Heart right ventricle (tissue), 16 donors: ENCODE measurements at regions not wholly inside any gene's neighbourhood (a gene's known extent, or its start where the extent isn't known, plus 50 kb on each side); places are given as distances from the start of the nearest gene placed in this dataset.
"Not testable (repeated sequence)": the region's sequence is repeated elsewhere in the genome, so short reads cannot be mapped to it uniquely, and the experiment has no call there.

Experiments used
- ATAC-seq, 8 donors: fragments of 200-7000 bp; cut with Tn5 transposase; one replicate each; pipeline ENCODE4 v1.9.1; 2020; ENCODE audit warnings: mild to moderate bottlenecking in 8 of 8, moderate library complexity in 8 of 8, moderate number of reproducible peaks in 1 of 8
- DNase-seq, 2 donors: peaks; one replicate each; pipeline ENCODE4 v3.0.0-alpha.2; 2020
- H3K27ac ChIP-seq, 10 donors: fragments of 200-600 bp; sonication (generic) in 2 of 10; one replicate each; pipeline versions ENCODE4 v1.5.0 to v1.8.0; 2020 to 2022; ENCODE audit warnings: mild to moderate bottlenecking in 3 of 10
- H3K27me3 ChIP-seq, 7 donors: fragments of 200-600 bp; one replicate each; pipeline ENCODE4 v1.8.0; 2021 to 2022; ENCODE audit warnings: mild to moderate bottlenecking in 2 of 7
- H3K36me3 ChIP-seq, 9 donors: fragments of 200-600 bp; sonication (generic) in 1 of 9; one replicate each; pipeline versions ENCODE4 v1.5.0 to v1.8.0; 2020 to 2022; ENCODE audit warnings: mild to moderate bottlenecking in 2 of 9
- H3K4me1 ChIP-seq, 9 donors: fragments of 200-600 bp; sonication (generic) in 1 of 9; one replicate each; pipeline versions ENCODE4 v1.5.0 to v1.8.0; 2020 to 2022; ENCODE audit warnings: mild to moderate bottlenecking in 4 of 9
- H3K4me3 ChIP-seq, 10 donors: fragments of 200-600 bp; sonication (generic) in 2 of 10; one replicate each; pipeline versions ENCODE4 v1.5.0 to v1.8.0; 2020 to 2022; ENCODE audit warnings: mild to moderate bottlenecking in 7 of 10, moderate library complexity in 2 of 10
- H3K9me3 ChIP-seq, 11 donors: fragments of 200-600 bp in 10 of 11; sonication (generic) in 2 of 11; one replicate each; pipeline versions ENCODE4 v1.5.0 to v1.8.0; 2013 to 2022; ENCODE audit warnings: mild to moderate bottlenecking in 2 of 11, control low read depth in 1 of 11, moderate library complexity in 1 of 11
- CTCF ChIP-seq, 9 donors: fragments of 200-600 bp; sonication (generic) in 2 of 9; IDR thresholded peaks; one replicate each; pipeline versions ENCODE4 v1.5.0 to v1.8.0; 2021 to 2022; ENCODE audit warnings: antibody characterized with exemption in 9 of 9, mild to moderate bottlenecking in 5 of 9, moderate library complexity in 1 of 9
- WGBS, 2 donors: extraction: QIAGEN DNeasy Blood & Tissue Kit; methylation state at CpG; one replicate each; pipeline ENCODE4 v1.1.7; 2013; ENCODE audit warnings: inconsistent platforms in 1 of 2; 5-methylcytosine and 5-hydroxymethylcytosine counted together
- intact Hi-C, 10 donors: fragments of 100-400 bp; cut with DNase I; formaldehyde crosslinking; loops; one replicate each; pipeline versions ENCODE4 v1.11.1 to v1.14.2; 2022
- donor health status: Arrhythmogenic right ventricular cardiomyopathy.
- donor health status: ischemic (EF 13 %, LVEDD 7.1; RV severe dilation, severe dysfunction).
- donor health status: healthy with polysubstance abuse.
- donor health status: DM: no; HTN: yes; CAD: no.
- donor health status: DM: no; HTN: no; CAD: no.
- donor health status: ischemic (EF 25% LVEDD 6.9; RV normal size, moderate dysfunction).
- donor health status: ischemic (EF 25% LVEDD 5.7; RV mildly dilated, moderate dysfunction).
- donor health status: healthy.
- donor health status: DM: yes; HTN: yes; CAD: no.
- donor health status: Ischemic cardiomyopathy.
- donor health status: ischemic (EF 35%, LVEDD 5.7; RV mildly dilated, moderate dysfunction).
- donor health status: nonischemic (EF 11% LVEDD 7.7; RV severe dilation, severe dysfunction).
- donor health status: DM: yes; HTN: yes; CAD: no.
- donor health status: PGD.
- donor health status: ischemic (EF 29% LVEDD 5.4; RV normal size, mild dysfunction).
- donor health status: nonischemic (EF 23%, LVEDD 6.1; RV moderate dilation, normal function).

DNA sequence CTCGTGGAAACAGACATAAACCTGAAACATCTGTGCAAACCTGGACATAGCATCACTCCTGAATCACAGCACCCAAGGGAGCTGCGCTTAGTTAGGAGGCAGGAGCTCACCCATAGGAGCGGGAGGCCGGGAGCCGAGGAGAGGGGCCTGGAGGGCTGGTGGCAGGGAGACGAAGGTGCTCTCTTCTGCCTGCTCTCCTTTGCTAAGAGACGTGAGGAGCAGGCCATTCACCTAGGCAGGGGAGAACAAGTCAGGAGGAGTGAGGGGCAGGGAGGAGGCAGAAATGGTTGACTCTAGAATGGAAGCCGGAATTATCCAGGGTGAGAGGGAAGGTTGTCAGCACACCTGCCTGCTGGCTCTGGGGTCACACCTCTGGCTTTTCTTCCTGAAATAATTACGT lies 398.4 kb upstream of the IRX2 start:
- Histone ChIP-seq H3K4me1 (no peaks in the 10 kb centered on the region), H3K9me3 (peaks cover 0 to 19% (median 0%) of the 10 kb centered on the region in 11 donors), H3K36me3 (no peaks in the 10 kb centered on the region), H3K27me3 (peaks cover 0 to 24% (median 0%) of the 10 kb centered on the region in 7 donors), H3K27ac (no peak overlapping the region), H3K4me3 (no peak overlapping the region)
- 71 to 79% methylated on average over 9 of the region's 9 CpGs for WGBS, 2 donors
- TF ChIP-seq CTCF (IDR thresholded peaks at IDR 0.05) = no peak
- DNase-seq (no peak), ATAC-seq (no peak)
- intact Hi-C loops = loop anchor here in 1 of 10 donors (5.0 kb wide), 1 partner anchor 338 kb away; no protein-coding TSS in a partner anchor

- not testable (repeated sequence) for H3K27ac ChIP-seq, H3K4me3 ChIP-seq, ATAC-seq, DNase-seq, H3K4me1 ChIP-seq, H3K36me3 ChIP-seq
- Histone ChIP-seq H3K27me3 (peaks cover 0 to 27% (median 0%) of the 10 kb centered on the region in 7 donors), H3K9me3 (peaks cover 0 to 19% (median 0%) of the 10 kb centered on the region in 11 donors)
- intact Hi-C loops = loop anchor here in 1 of 10 donors (5.0 kb wide), 1 partner anchor 335 kb away; no protein-coding TSS in a partner anchor
- 83 to 87% methylated on average over 1 of the region's 1 CpG for WGBS, 2 donors
Measured at GRCh38 chr5:3147405-3147804, 395.9 kb upstream of the IRX2 start.

GRCh38 chr5:3145641-3146040 lies 394.2 kb upstream of the IRX2 start:
- Histone ChIP-seq H3K9me3 (peaks cover 0 to 9% (median 0%) of the 10 kb centered on the region in 11 donors), H3K36me3 (no peaks in the 10 kb centered on the region), H3K27me3 (peaks cover 0 to 21% (median 0%) of the 10 kb centered on the region in 7 donors), H3K27ac (no peak overlapping the region), H3K4me3 (no peak overlapping the region), H3K4me1 (no peaks in the 10 kb centered on the region)
- no peak for ATAC-seq
- WGBS, 2 donors = 83 to 92% methylated on average over 5 of the region's 5 CpGs
- no peak for DNase-seq
- TF ChIP-seq CTCF (IDR thresholded peaks at IDR 0.05) = no peak
- intact Hi-C loops = loop anchor here in 1 of 10 donors (5.0 kb wide), 1 partner anchor 333 kb away; no protein-coding TSS in a partner anchor

GRCh38 chr5:3143382-3143781 lies 391.9 kb upstream of the IRX2 start:
- no peak overlapping the region for H3K4me3 ChIP-seq
- peaks cover 0 to 9% (median 0%) of the 10 kb centered on the region in 7 donors for H3K27me3 ChIP-seq
- H3K9me3 ChIP-seq = peaks cover 0 to 9% (median 0%) of the 10 kb centered on the region in 11 donors
- H3K36me3 ChIP-seq = no peaks in the 10 kb centered on the region
- intact Hi-C loops = no loop called here
- no peaks in the 10 kb centered on the region for H3K4me1 ChIP-seq
- no peak for TF ChIP-seq CTCF (IDR thresholded peaks at IDR 0.05)
- WGBS, 2 donors = 92% methylated on average over 12 of the region's 12 CpGs
- DNase-seq (no peak), ATAC-seq (no peak)
- H3K27ac ChIP-seq = no peak overlapping the region

DNA sequence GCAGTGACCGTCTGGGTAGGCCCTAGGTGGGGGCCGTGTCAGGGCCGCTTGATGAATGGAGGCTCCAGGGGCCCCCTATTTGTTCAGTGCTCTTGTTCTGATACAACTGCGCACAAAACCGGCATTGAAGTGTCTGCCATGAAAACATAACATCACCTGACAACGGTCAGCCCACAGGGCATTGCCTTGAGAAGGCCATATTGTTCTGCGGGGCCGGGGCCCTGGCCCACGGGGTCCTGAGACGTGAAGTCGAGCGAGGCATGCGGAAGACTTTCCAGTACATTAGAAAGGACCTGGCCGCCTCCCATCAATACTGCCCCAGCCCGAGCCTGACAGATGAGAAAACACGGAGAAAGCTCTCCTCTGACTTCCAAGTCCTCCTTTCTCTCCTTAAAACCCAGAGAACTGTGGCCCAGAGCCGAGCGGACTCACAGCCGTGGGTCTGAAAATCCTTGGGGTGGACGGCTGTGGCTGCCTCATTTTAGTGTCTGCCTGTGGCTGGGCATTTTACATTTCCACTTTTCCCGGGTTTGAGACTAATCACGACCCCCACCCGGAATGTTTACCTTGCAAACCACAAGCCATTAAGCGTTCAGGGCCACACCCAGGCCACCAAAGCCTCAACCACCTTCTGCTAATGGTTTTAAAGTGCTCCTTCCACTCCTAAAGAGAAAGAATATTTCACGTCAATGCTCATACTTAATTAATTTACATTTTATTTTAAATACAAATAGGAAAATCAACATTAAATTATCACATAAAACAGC lies 391.0 kb upstream of the IRX2 start:
- no peaks in the 10 kb centered on the region for H3K4me1 ChIP-seq
- DNase-seq = no peak
- no peak overlapping the region for H3K27ac ChIP-seq
- intact Hi-C loops = no loop called here
- no peak for ATAC-seq
- H3K27me3 ChIP-seq = peaks cover 0 to 5% (median 0%) of the 10 kb centered on the region in 7 donors
- H3K4me3 ChIP-seq = no peak overlapping the region
- WGBS, 2 donors = 88 to 90% methylated on average over 25 of the region's 25 CpGs
- H3K9me3 ChIP-seq = peaks cover 0 to 9% (median 0%) of the 10 kb centered on the region in 11 donors
- H3K36me3 ChIP-seq = no peaks in the 10 kb centered on the region
- no peak for TF ChIP-seq CTCF (IDR thresholded peaks at IDR 0.05)
